Upper lobe of right lung (tissue), 1 donor: ENCODE measurements at regions not wholly inside any gene's neighbourhood (a gene's known extent, or its start where the extent isn't known, plus 50 kb on each side); places are given as distances from the start of the nearest gene placed in this dataset.

Source experiments
- ATAC-seq: fragments of 200-7000 bp; cut with Tn5 transposase; one replicate; pipeline ENCODE4 v1.9.1; 2020; ENCODE audit warnings: mild to moderate bottlenecking, moderate library complexity
- DNase-seq: peaks from one replicate; pipeline ENCODE4 v3.0.0-alpha.2; 2020
- H3K27ac ChIP-seq: fragments of 200-600 bp; one replicate; pipeline ENCODE4 v1.8.0; 2022
- H3K27me3 ChIP-seq: fragments of 200-600 bp; one replicate; pipeline ENCODE4 v1.8.0; 2022; ENCODE audit warnings: mild to moderate bottlenecking
- H3K36me3 ChIP-seq: fragments of 200-600 bp; one replicate; pipeline ENCODE4 v1.8.0; 2022
- H3K4me1 ChIP-seq: fragments of 200-600 bp; one replicate; pipeline ENCODE4 v1.8.0; 2022
- H3K4me3 ChIP-seq: fragments of 200-600 bp; one replicate; pipeline ENCODE4 v1.8.0; 2022; ENCODE audit warnings: mild to moderate bottlenecking
- H3K9me3 ChIP-seq: fragments of 200-600 bp; one replicate; pipeline ENCODE4 v1.8.0; 2022
- CTCF ChIP-seq: fragments of 200-600 bp; IDR thresholded peaks from one replicate; pipeline ENCODE4 v1.8.0; 2022; ENCODE audit warnings: antibody characterized with exemption
- intact Hi-C: fragments of 100-400 bp; cut with DNase I; formaldehyde crosslinking; loops from one replicate; pipeline ENCODE4 v1.11.0; 2022
- donor health status: DM: no; HTN: yes; CAD: no; lungs with severe emphysema.

DNA sequence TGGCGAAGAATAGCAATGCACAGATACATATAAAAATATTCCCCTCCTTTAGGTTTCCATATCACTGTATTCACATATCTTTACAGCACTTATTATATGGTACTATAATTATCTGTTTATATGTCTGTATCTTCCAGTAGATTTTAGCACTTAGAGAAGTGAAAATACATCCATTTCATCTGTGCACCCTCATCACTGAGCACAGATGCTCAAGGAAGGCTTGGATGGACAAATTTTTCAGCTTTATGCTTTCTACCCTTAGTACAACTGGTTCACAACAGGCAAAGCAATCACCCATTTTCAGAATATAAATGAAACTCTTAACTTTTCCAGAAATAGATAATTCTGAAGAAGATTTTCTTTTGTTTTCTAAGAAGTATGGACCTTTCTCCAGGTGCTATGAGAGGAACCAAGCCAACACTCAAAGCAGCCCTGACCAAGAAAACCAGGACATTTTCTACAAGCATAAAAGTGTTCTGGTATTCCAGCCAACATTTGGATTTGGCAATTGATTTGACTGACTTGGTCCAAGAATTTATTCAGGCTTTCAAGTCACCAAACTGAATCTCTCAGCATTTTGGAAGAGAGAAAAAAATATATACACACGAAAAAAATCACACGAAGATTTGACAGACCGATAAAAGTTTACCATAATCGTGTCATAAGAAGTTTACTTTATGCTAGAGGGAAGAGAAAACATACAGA, 170.2 kb upstream of the CD180 start:
- H3K4me3 ChIP-seq: no peak overlapping the region
- TF ChIP-seq CTCF: no peak
- intact Hi-C loops: no loop called here
- no peaks in the 10 kb centered on the region for H3K9me3 ChIP-seq
- no peaks in the 10 kb centered on the region for H3K4me1 ChIP-seq
- ATAC-seq (no peak), DNase-seq (no peak)
- H3K36me3 ChIP-seq: no peaks in the 10 kb centered on the region
- H3K27me3 ChIP-seq: no peaks in the 10 kb centered on the region
- H3K27ac ChIP-seq: no peak overlapping the region

GRCh38 chr5:67366276-67366675, 169.7 kb upstream of the CD180 start:
- DNase-seq: no peak
- no peak overlapping the region for H3K27ac ChIP-seq
- no peaks in the 10 kb centered on the region for H3K27me3 ChIP-seq
- no peak for TF ChIP-seq CTCF
- H3K9me3 ChIP-seq: no peaks in the 10 kb centered on the region
- H3K4me1 ChIP-seq: no peaks in the 10 kb centered on the region
- intact Hi-C loops: no loop called here
- H3K4me3 ChIP-seq: no peak overlapping the region
- ATAC-seq: no peak
- no peaks in the 10 kb centered on the region for H3K36me3 ChIP-seq

DNA sequence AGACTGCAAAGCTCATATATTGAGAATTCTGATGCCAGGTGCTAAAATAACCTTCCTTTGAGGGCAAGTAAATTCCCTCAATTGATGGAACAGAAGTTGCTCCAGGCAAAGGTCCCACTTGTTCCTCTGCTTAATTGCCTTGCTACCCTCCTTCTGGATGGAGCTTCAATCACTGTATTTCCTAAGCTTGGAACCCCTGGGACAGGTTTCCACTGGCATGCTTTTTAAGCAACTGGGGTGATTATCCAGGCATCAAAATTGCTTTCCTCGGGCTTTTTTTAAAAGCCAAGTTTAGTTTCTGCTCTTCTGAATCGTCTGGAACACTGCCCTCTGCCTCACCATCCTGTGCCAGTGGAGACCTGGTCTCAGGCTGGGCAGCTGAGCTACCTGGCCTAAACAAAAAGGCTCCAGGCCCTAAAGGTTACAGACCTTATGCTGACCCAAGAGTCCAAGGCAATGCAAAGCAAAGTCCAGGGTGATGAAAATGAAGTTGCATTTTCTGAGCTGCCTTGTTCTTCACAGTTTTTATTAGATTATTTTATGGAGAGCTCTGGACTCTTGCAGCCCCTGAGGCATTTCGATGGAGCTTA, 167.9 kb upstream of the CD180 start:
- no peak for ATAC-seq
- DNase-seq: no peak
- no peaks in the 10 kb centered on the region for H3K36me3 ChIP-seq
- intact Hi-C loops: no loop called here
- no peaks in the 10 kb centered on the region for H3K9me3 ChIP-seq
- peaks cover 2% of the 10 kb centered on the region for H3K4me1 ChIP-seq
- no peak overlapping the region for H3K27ac ChIP-seq
- no peak overlapping the region for H3K4me3 ChIP-seq
- no peaks in the 10 kb centered on the region for H3K27me3 ChIP-seq
- TF ChIP-seq CTCF: no peak

DNA sequence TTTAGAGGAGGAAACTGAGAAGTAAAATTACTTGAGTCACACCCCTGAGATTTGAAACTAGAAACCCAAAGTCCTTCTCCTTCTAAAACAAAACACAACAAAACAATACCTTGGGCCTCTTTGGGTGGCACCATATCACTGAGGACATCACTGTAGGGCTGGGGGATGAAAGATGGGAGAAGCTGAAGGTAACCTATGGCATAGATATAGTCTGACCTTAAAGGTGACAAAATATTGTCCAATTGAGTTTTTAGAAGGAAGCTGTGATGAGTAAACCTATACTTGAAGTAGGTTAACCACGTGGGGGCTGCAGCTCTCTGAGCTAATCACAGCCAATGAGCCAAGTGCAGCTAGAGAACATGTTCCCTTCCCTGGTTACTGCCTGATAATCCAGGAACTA, 167.4 kb upstream of the CD180 start:
- no peak for ATAC-seq
- no peak overlapping the region for H3K27ac ChIP-seq

DNA sequence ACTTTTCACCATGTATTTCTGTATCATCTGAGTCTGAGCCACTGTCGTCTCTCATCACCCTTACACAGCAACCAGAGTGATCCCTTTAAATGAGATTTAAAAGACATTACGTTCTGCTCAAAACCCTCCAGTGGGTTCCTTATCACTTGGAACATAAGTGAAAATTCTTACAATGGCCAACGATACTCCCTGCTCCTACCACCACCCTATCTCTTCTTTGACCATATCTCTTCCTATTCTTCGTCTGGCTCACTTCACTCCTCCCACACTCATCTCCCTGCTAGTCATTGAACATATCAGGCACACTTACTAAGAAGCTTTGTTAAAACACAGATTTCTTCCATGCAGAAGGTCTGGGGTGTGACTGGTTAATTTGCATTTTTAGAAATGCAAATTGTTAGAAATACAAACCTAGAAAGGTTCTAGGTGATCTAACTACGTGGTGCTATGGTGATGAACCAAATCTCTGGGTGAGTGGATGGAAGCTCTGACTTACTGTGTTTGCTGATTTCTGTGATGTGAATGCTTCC, 166.6 kb upstream of the CD180 start:
- Histone ChIP-seq H3K4me3 (no peak overlapping the region), H3K9me3 (no peaks in the 10 kb centered on the region), H3K36me3 (no peaks in the 10 kb centered on the region), H3K4me1 (peaks cover 2% of the 10 kb centered on the region), H3K27me3 (no peaks in the 10 kb centered on the region), H3K27ac (no peak overlapping the region)
- DNase-seq: no peak
- no peak for ATAC-seq
- intact Hi-C loops: no loop called here
- TF ChIP-seq CTCF: no peak

More for the DNA sequence above, 167.4 kb upstream of the CD180 start:
- Histone ChIP-seq H3K9me3 (no peaks in the 10 kb centered on the region), H3K27me3 (no peaks in the 10 kb centered on the region), H3K4me3 (no peak overlapping the region), H3K4me1 (peaks cover 2% of the 10 kb centered on the region), H3K36me3 (no peaks in the 10 kb centered on the region)
- intact Hi-C loops: no loop called here
- TF ChIP-seq CTCF: no peak
- DNase-seq: no peak
